ENCODE measurements at regions not wholly inside any gene's neighbourhood (a gene's known extent, or its start where the extent isn't known, plus 50 kb on each side); places are given as distances from the start of the nearest gene placed in this dataset.

DNA sequence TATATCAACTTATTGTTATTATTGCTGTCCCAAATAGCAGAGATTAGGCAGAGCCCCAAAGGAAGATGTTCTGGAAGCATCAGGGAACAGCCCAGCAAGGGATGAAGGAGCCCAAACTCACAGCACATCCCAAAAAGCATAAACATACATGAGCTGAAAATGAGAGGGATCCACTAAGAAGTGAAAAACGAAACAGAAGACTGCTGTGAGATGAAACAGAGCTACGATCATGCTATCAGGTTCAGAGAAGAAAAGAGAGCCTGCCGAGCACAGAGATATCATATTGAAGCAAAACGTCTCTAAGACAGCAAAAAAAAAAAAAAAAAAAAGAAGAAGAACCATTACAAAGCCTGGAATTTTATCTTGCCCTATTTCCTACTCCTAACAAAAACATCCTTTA, 127.3 kb downstream of the ZNF608 start (continued):
- no peak for TF ChIP-seq CTCF (IDR thresholded peaks at IDR 0.05; ENCODE audit: control extremely low read depth in 1 of 3, insufficient read depth in 1 of 3, low read depth in 1 of 3, low read length in 3 of 3)

Data from H1 (cell line).